ENCODE measurements at regions not wholly inside any gene's neighbourhood (a gene's known extent, or its start where the extent isn't known, plus 50 kb on each side); places are given as distances from the start of the nearest gene placed in this dataset.

- H3K27me3 ChIP-seq (ENCODE audit: control insufficient read depth in 1 of 2, insufficient read depth in 2 of 2, low read length in 2 of 2) = no peaks in the 10 kb centered on the region
- H3K4me3 ChIP-seq (ENCODE audit: low read depth in 1 of 2, low read length in 2 of 2) = no peak overlapping the region
- no peaks in the 10 kb centered on the region for H3K9me3 ChIP-seq (ENCODE audit: low read length)
- no peaks in the 10 kb centered on the region for H3K36me3 ChIP-seq (ENCODE audit: insufficient read depth, low read length)
- H3K9ac ChIP-seq (ENCODE audit: low read length) = no peak overlapping the region
- no peaks in the 10 kb centered on the region for H3K4me1 ChIP-seq (ENCODE audit: insufficient read depth, low read length)
- H3K27ac ChIP-seq (ENCODE audit: low read depth, low read length) = no peak overlapping the region
Measured at GRCh38 chr1:22196041-22196440, 53.1 kb upstream of the WNT4 start.

- Histone ChIP-seq H3K36me3 (ENCODE audit: insufficient read depth, low read length) (no peaks in the 10 kb centered on the region), H3K4me3 (ENCODE audit: low read depth in 1 of 2, low read length in 2 of 2) (no peak overlapping the region), H3K9ac (ENCODE audit: low read length) (no peak overlapping the region), H3K27me3 (ENCODE audit: control insufficient read depth in 1 of 2, insufficient read depth in 2 of 2, low read length in 2 of 2) (no peaks in the 10 kb centered on the region), H3K4me1 (ENCODE audit: insufficient read depth, low read length) (no peaks in the 10 kb centered on the region), H3K27ac (ENCODE audit: low read depth, low read length) (no peak overlapping the region), H3K9me3 (ENCODE audit: low read length) (no peaks in the 10 kb centered on the region)
Measured at GRCh38 chr1:22196641-22197040, 53.7 kb upstream of the WNT4 start.

- no peaks in the 10 kb centered on the region for H3K27me3 ChIP-seq (ENCODE audit: control insufficient read depth in 1 of 2, insufficient read depth in 2 of 2, low read length in 2 of 2)
- H3K27ac ChIP-seq (ENCODE audit: low read depth, low read length) = no peak overlapping the region
Measured at GRCh38 chr1:22197644-22198043, 54.7 kb upstream of the WNT4 start.

GRCh38 chr1:22201023-22201422 is 58.1 kb upstream of the WNT4 start:
- H3K27me3 ChIP-seq (ENCODE audit: control insufficient read depth in 1 of 2, insufficient read depth in 2 of 2, low read length in 2 of 2) = no peaks in the 10 kb centered on the region
- H3K27ac ChIP-seq (ENCODE audit: low read depth, low read length) = no peak overlapping the region
- H3K9me3 ChIP-seq (ENCODE audit: low read length) = no peaks in the 10 kb centered on the region
- H3K4me3 ChIP-seq (ENCODE audit: low read depth in 1 of 2, low read length in 2 of 2) = no peak overlapping the region
- no peak overlapping the region for H3K9ac ChIP-seq (ENCODE audit: low read length)
- no peaks in the 10 kb centered on the region for H3K4me1 ChIP-seq (ENCODE audit: insufficient read depth, low read length)
- H3K36me3 ChIP-seq (ENCODE audit: insufficient read depth, low read length) = no peaks in the 10 kb centered on the region

More at GRCh38 chr1:22197644-22198043, 54.7 kb upstream of the WNT4 start:
- H3K9me3 ChIP-seq (ENCODE audit: low read length) = no peaks in the 10 kb centered on the region
- H3K4me1 ChIP-seq (ENCODE audit: insufficient read depth, low read length) = no peaks in the 10 kb centered on the region
- no peaks in the 10 kb centered on the region for H3K36me3 ChIP-seq (ENCODE audit: insufficient read depth, low read length)
- H3K4me3 ChIP-seq (ENCODE audit: low read depth in 1 of 2, low read length in 2 of 2) = no peak overlapping the region
- no peak overlapping the region for H3K9ac ChIP-seq (ENCODE audit: low read length)

GRCh38 chr1:22203335-22203734 is 60.4 kb upstream of the WNT4 start:
- no peak overlapping the region for H3K4me3 ChIP-seq (ENCODE audit: low read depth in 1 of 2, low read length in 2 of 2)
- H3K36me3 ChIP-seq (ENCODE audit: insufficient read depth, low read length) = no peaks in the 10 kb centered on the region
- H3K9ac ChIP-seq (ENCODE audit: low read length) = no peak overlapping the region
- H3K27me3 ChIP-seq (ENCODE audit: control insufficient read depth in 1 of 2, insufficient read depth in 2 of 2, low read length in 2 of 2) = peaks cover 5 to 11% of the 10 kb centered on the region in 2 donors
- no peak overlapping the region for H3K27ac ChIP-seq (ENCODE audit: low read depth, low read length)
- H3K9me3 ChIP-seq (ENCODE audit: low read length) = no peaks in the 10 kb centered on the region
- no peaks in the 10 kb centered on the region for H3K4me1 ChIP-seq (ENCODE audit: insufficient read depth, low read length)

- Histone ChIP-seq H3K27ac (ENCODE audit: low read depth, low read length) (no peak overlapping the region), H3K4me1 (ENCODE audit: insufficient read depth, low read length) (no peaks in the 10 kb centered on the region), H3K36me3 (ENCODE audit: insufficient read depth, low read length) (no peaks in the 10 kb centered on the region), H3K27me3 (ENCODE audit: control insufficient read depth in 1 of 2, insufficient read depth in 2 of 2, low read length in 2 of 2) (peaks cover 5 to 21% of the 10 kb centered on the region in 2 donors), H3K9me3 (ENCODE audit: low read length) (no peaks in the 10 kb centered on the region), H3K4me3 (ENCODE audit: low read depth in 1 of 2, low read length in 2 of 2) (no peak overlapping the region), H3K9ac (ENCODE audit: low read length) (no peak overlapping the region)
Measured at GRCh38 chr1:22204057-22204840, 61.4 kb upstream of the WNT4 start.

- H3K27ac ChIP-seq (ENCODE audit: low read depth, low read length) = no peak overlapping the region
- no peaks in the 10 kb centered on the region for H3K9me3 ChIP-seq (ENCODE audit: low read length)
- no peaks in the 10 kb centered on the region for H3K4me1 ChIP-seq (ENCODE audit: insufficient read depth, low read length)
- no peaks in the 10 kb centered on the region for H3K36me3 ChIP-seq (ENCODE audit: insufficient read depth, low read length)
- H3K9ac ChIP-seq (ENCODE audit: low read length) = no peak overlapping the region
- peaks cover 5 to 24% of the 10 kb centered on the region in 2 donors for H3K27me3 ChIP-seq (ENCODE audit: control insufficient read depth in 1 of 2, insufficient read depth in 2 of 2, low read length in 2 of 2)
- H3K4me3 ChIP-seq (ENCODE audit: low read depth in 1 of 2, low read length in 2 of 2) = no peak overlapping the region
Measured at GRCh38 chr1:22204989-22205913, 62.4 kb upstream of the WNT4 start.

GRCh38 chr1:22206551-22207125 is 63.7 kb upstream of the WNT4 start:
- Histone ChIP-seq H3K36me3 (ENCODE audit: insufficient read depth, low read length) (no peaks in the 10 kb centered on the region), H3K9ac (ENCODE audit: low read length) (no peak overlapping the region), H3K4me1 (ENCODE audit: insufficient read depth, low read length) (no peaks in the 10 kb centered on the region), H3K27ac (ENCODE audit: low read depth, low read length) (no peak overlapping the region), H3K9me3 (ENCODE audit: low read length) (no peaks in the 10 kb centered on the region), H3K4me3 (ENCODE audit: low read depth in 1 of 2, low read length in 2 of 2) (no peak overlapping the region), H3K27me3 (ENCODE audit: control insufficient read depth in 1 of 2, insufficient read depth in 2 of 2, low read length in 2 of 2) (peaks cover 5 to 32% of the 10 kb centered on the region in 2 donors)

- Histone ChIP-seq H3K9me3 (ENCODE audit: low read length) (no peaks in the 10 kb centered on the region), H3K9ac (ENCODE audit: low read length) (no peak overlapping the region), H3K4me1 (ENCODE audit: insufficient read depth, low read length) (no peaks in the 10 kb centered on the region), H3K27me3 (ENCODE audit: control insufficient read depth in 1 of 2, insufficient read depth in 2 of 2, low read length in 2 of 2) (peaks cover 5 to 36% of the 10 kb centered on the region in 2 donors), H3K36me3 (ENCODE audit: insufficient read depth, low read length) (no peaks in the 10 kb centered on the region), H3K4me3 (ENCODE audit: low read depth in 1 of 2, low read length in 2 of 2) (no peak overlapping the region), H3K27ac (ENCODE audit: low read depth, low read length) (no peak overlapping the region)
Measured at GRCh38 chr1:22207511-22208267, 64.8 kb upstream of the WNT4 start.

- Histone ChIP-seq H3K4me1 (ENCODE audit: insufficient read depth, low read length) (no peaks in the 10 kb centered on the region), H3K27me3 (ENCODE audit: control insufficient read depth in 1 of 2, insufficient read depth in 2 of 2, low read length in 2 of 2) (peaks cover 5 to 40% of the 10 kb centered on the region in 2 donors), H3K4me3 (ENCODE audit: low read depth in 1 of 2, low read length in 2 of 2) (no peak overlapping the region), H3K27ac (ENCODE audit: low read depth, low read length) (no peak overlapping the region), H3K9ac (ENCODE audit: low read length) (no peak overlapping the region), H3K9me3 (ENCODE audit: low read length) (no peaks in the 10 kb centered on the region), H3K36me3 (ENCODE audit: insufficient read depth, low read length) (no peaks in the 10 kb centered on the region)
Measured at GRCh38 chr1:22208268-22208972, 65.5 kb upstream of the WNT4 start.

Measured in muscle layer of colon (tissue), 2 donors.